H1 (cell line): ENCODE measurements at regions not wholly inside any gene's neighbourhood (a gene's known extent, or its start where the extent isn't known, plus 50 kb on each side); places are given as distances from the start of the nearest gene placed in this dataset.
"Not testable (repeated sequence)": the region's sequence is repeated elsewhere in the genome, so short reads cannot be mapped to it uniquely, and the experiment has no call there.

Experiments used
- CTCF ChIA-PET: fragments of 300-600 bp; sonication (Branson Sonifier 250); formaldehyde crosslinking; loops from one replicate; lab custom pipeline; 2021; ENCODE audit not compliant: partially characterized antibody; lab: Charles Lee
- POLR2A ChIA-PET: fragments of 300-600 bp; sonication (Branson Sonifier 250); formaldehyde crosslinking; loops from one replicate; lab custom pipeline; 2021; ENCODE audit warnings: inconsistent platforms; ENCODE audit not compliant: partially characterized antibody; lab: Charles Lee
- DNase-seq, 2 experiments: peaks; one replicate each; pipeline versions ENCODE4 v3.0.0 to v3.0.0-alpha.2; 2010 to 2022; ENCODE audit warnings: low spot score in 2 of 2, low read depth in 1 of 2, mixed read lengths in 1 of 2
- FAIRE-seq: peaks from 2 replicates; lab custom pipeline; 2011; peaks lifted over from hg19 to GRCh38; lab: Jason Lieb, UNC
- H2AFZ ChIP-seq: 2 replicates; pipeline ENCODE4 v1.8.1; 2012; ENCODE audit warnings: low read length, inconsistent platforms
- H2AK5ac ChIP-seq: 2 replicates; pipeline ENCODE4 v1.6.1; 2013; ENCODE audit warnings: low read depth, low read length
- H2BK120ac ChIP-seq: replicated peaks from 2 replicates; pipeline ENCODE3; 2013; ENCODE audit warnings: low read depth, low read length, inconsistent platforms
- H2BK12ac ChIP-seq: 2 replicates; pipeline ENCODE4 v1.6.1; 2013; ENCODE audit warnings: low read depth, low read length
- H2BK15ac ChIP-seq: 2 replicates; pipeline ENCODE4 v1.6.1; 2013; ENCODE audit warnings: low read length
- H2BK20ac ChIP-seq: 2 replicates; pipeline ENCODE4 v1.6.1; 2013; ENCODE audit warnings: low read length
- H2BK5ac ChIP-seq: 2 replicates; pipeline ENCODE4 v1.6.1; 2013; ENCODE audit warnings: low read depth, low read length
- H3K14ac ChIP-seq: 2 replicates; pipeline ENCODE4 v1.6.1; 2013; ENCODE audit warnings: inconsistent platforms; ENCODE audit not compliant: insufficient read length
- H3K18ac ChIP-seq: 2 replicates; pipeline ENCODE4 v1.6.1; 2013; ENCODE audit warnings: low read length; ENCODE audit errors: extremely low read depth
- H3K23ac ChIP-seq: 2 replicates; pipeline ENCODE4 v1.6.1; 2013; ENCODE audit warnings: inconsistent platforms; ENCODE audit not compliant: insufficient read length
- H3K23me2 ChIP-seq: 2 replicates; pipeline ENCODE4 v1.6.1; 2013; ENCODE audit warnings: low read depth, low read length
- H3K27ac ChIP-seq: 2 replicates; pipeline ENCODE4 v1.6.1; 2011; ENCODE audit warnings: low read depth, low read length, inconsistent platforms
- H3K27me3 ChIP-seq, 4 experiments: replicated peaks in 1 of 4; 1 replicate in 1 of 4; 2 replicates in 3 of 4; pipeline versions ENCODE4 v1.6.1 to v1.8.1; 2011 to 2013; ENCODE audit warnings: low read length in 3 of 4, mild to moderate bottlenecking in 3 of 4, inconsistent platforms in 2 of 4, mixed read lengths in 2 of 4, moderate library complexity in 1 of 4; ENCODE audit not compliant: control insufficient read depth in 3 of 4, insufficient read depth in 3 of 4; ENCODE audit errors: extremely low read depth in 1 of 4
- H3K36me3 ChIP-seq, 4 experiments: 2 replicates each; pipeline versions ENCODE4 v1.6.1 to v1.8.1; 2011 to 2013; ENCODE audit warnings: mild to moderate bottlenecking in 4 of 4, low read length in 3 of 4, moderate library complexity in 2 of 4, control low read depth in 1 of 4, inconsistent platforms in 1 of 4; ENCODE audit not compliant: insufficient read depth in 4 of 4, control insufficient read depth in 2 of 4
- H3K4ac ChIP-seq: replicated peaks from 2 replicates; pipeline ENCODE3; 2013; ENCODE audit warnings: low read length, low read depth, mixed read lengths, inconsistent platforms; ENCODE audit not compliant: insufficient read length
- H3K4me1 ChIP-seq, 4 experiments: replicated peaks in 1 of 4; 1 replicate in 1 of 4; 2 replicates in 3 of 4; pipeline versions ENCODE4 v1.6.1 to v1.8.1; 2011 to 2013; ENCODE audit warnings: low read length in 3 of 4, inconsistent platforms in 2 of 4, mixed read lengths in 1 of 4; ENCODE audit not compliant: insufficient read depth in 4 of 4, control insufficient read depth in 3 of 4
- H3K4me2 ChIP-seq, 2 experiments: 2 replicates each; pipeline versions ENCODE4 v1.6.1 to v1.8.1; 2011 to 2013; ENCODE audit warnings: low read depth in 2 of 2, low read length in 2 of 2, control low read depth in 1 of 2, inconsistent platforms in 1 of 2, mild to moderate bottlenecking in 1 of 2; ENCODE audit not compliant: insufficient read depth in 1 of 2
- H3K4me3 ChIP-seq, 4 experiments: fragments of 200-600, 300-600 bp in 1 of 4; sonication (generic), shearing (Covaris generic), sonication (Bioruptor Twin) in 1 of 4; 2 replicates each; pipeline versions ENCODE4 v1.5.1 to v1.8.1; 2011 to 2016; ENCODE audit warnings: low read length in 4 of 4, low read depth in 3 of 4, control low read depth in 2 of 4, inconsistent platforms in 2 of 4, mild to moderate bottlenecking in 2 of 4, mixed read lengths in 1 of 4, moderate library complexity in 1 of 4; ENCODE audit not compliant: insufficient read depth in 2 of 4; ENCODE audit errors: extremely low read depth in 1 of 4
- H3K56ac ChIP-seq: replicated peaks from 2 replicates; pipeline ENCODE3; 2013; ENCODE audit warnings: low read depth, mild to moderate bottlenecking, mixed read lengths, low read length, inconsistent platforms; ENCODE audit not compliant: insufficient read length
- H3K79me1 ChIP-seq: 2 replicates; pipeline ENCODE4 v1.6.1; 2013; ENCODE audit warnings: low read depth, low read length, control low read depth
- H3K79me2 ChIP-seq, 2 experiments: 2 replicates each; pipeline versions ENCODE4 v1.6.1 to v1.8.1; 2012 to 2013; ENCODE audit warnings: low read length in 2 of 2, mild to moderate bottlenecking in 2 of 2, inconsistent platforms in 1 of 2; ENCODE audit not compliant: insufficient read depth in 2 of 2, control insufficient read depth in 1 of 2
- H3K9ac ChIP-seq, 4 experiments: replicated peaks in 1 of 4; 1 replicate in 1 of 4; 2 replicates in 3 of 4; pipeline versions ENCODE4 v1.6.1 to v1.8.1; 2011 to 2013; ENCODE audit warnings: low read depth in 3 of 4, low read length in 3 of 4, control low read depth in 2 of 4, mild to moderate bottlenecking in 2 of 4, moderate library complexity in 2 of 4, inconsistent platforms in 1 of 4; ENCODE audit errors: extremely low read depth in 1 of 4
- H3K9me3 ChIP-seq, 2 experiments: 2 replicates each; pipeline versions ENCODE4 v1.6.1 to v1.8.1; 2012 to 2013; ENCODE audit warnings: mild to moderate bottlenecking in 2 of 2, moderate library complexity in 2 of 2, control low read depth in 1 of 2, inconsistent platforms in 1 of 2, low read depth in 1 of 2, low read length in 1 of 2, mixed read lengths in 1 of 2; ENCODE audit not compliant: insufficient read depth in 2 of 2
- H4K20me1 ChIP-seq, 2 experiments: replicated peaks in 1 of 2; 2 replicates each; pipeline versions ENCODE3 to v1.8.1; 2011 to 2013; ENCODE audit warnings: inconsistent platforms in 2 of 2, low read length in 2 of 2, mild to moderate bottlenecking in 1 of 2; ENCODE audit not compliant: insufficient read depth in 2 of 2, control insufficient read depth in 1 of 2
- H4K5ac ChIP-seq: 2 replicates; pipeline ENCODE4 v1.6.1; 2013; ENCODE audit warnings: low read length, low read depth, mixed read lengths, inconsistent platforms; ENCODE audit not compliant: insufficient read length
- H4K8ac ChIP-seq: 2 replicates; pipeline ENCODE4 v1.8.0; 2013; ENCODE audit warnings: mild to moderate bottlenecking, moderate library complexity, low read length, inconsistent platforms; ENCODE audit not compliant: insufficient read depth; ENCODE audit errors: extremely low read depth
- H4K91ac ChIP-seq: replicated peaks from 2 replicates; pipeline ENCODE3; 2013; ENCODE audit warnings: low read length, mixed read lengths, inconsistent platforms; ENCODE audit not compliant: insufficient read length
- WGBS, 2 experiments: shearing (Covaris generic) in 1 of 2; methylation state at CpG; one replicate each; pipeline versions ENCODE4 v1.1.6 to v1.1.7; 2013 to 2015; ENCODE audit warnings: low lambda C conversion rate in 2 of 2, mixed read lengths in 2 of 2, inconsistent platforms in 1 of 2, low coverage in 1 of 2, missing lambda C conversion rate in 1 of 2; ENCODE audit not compliant: insufficient replicate concordance in 2 of 2, insufficient coverage in 1 of 2, insufficient read length in 1 of 2; ENCODE audit errors: extremely low coverage in 1 of 2, missing lambda C conversion rate in 1 of 2; 5-methylcytosine and 5-hydroxymethylcytosine counted together

GRCh38 chr1:120977279-120977678 lies 87.7 kb downstream of the PPIAL4A start:
- DNase-seq, H3K23me2 ChIP-seq, H3K23ac ChIP-seq, H2BK5ac ChIP-seq, H2AK5ac ChIP-seq, H3K4me3 ChIP-seq, POLR2A ChIA-PET, H2BK20ac ChIP-seq, H3K4ac ChIP-seq, H3K9ac ChIP-seq, H4K8ac ChIP-seq, H3K9me3 ChIP-seq, H3K14ac ChIP-seq, H4K91ac ChIP-seq, H3K4me1 ChIP-seq, H3K27ac ChIP-seq, H3K36me3 ChIP-seq, FAIRE-seq, H3K79me2 ChIP-seq, H4K5ac ChIP-seq, CTCF ChIA-PET, H3K56ac ChIP-seq, H2BK120ac ChIP-seq, H4K20me1 ChIP-seq, H2BK12ac ChIP-seq, H3K79me1 ChIP-seq, H2BK15ac ChIP-seq, H3K18ac ChIP-seq, H2AFZ ChIP-seq, H3K4me2 ChIP-seq, H3K27me3 ChIP-seq: not testable (repeated sequence)
- 66% methylated on average over 4 of the region's 6 CpGs; no CpG with 5 or more reads in 1 of the 2 experiments for WGBS, 2 experiments

DNA sequence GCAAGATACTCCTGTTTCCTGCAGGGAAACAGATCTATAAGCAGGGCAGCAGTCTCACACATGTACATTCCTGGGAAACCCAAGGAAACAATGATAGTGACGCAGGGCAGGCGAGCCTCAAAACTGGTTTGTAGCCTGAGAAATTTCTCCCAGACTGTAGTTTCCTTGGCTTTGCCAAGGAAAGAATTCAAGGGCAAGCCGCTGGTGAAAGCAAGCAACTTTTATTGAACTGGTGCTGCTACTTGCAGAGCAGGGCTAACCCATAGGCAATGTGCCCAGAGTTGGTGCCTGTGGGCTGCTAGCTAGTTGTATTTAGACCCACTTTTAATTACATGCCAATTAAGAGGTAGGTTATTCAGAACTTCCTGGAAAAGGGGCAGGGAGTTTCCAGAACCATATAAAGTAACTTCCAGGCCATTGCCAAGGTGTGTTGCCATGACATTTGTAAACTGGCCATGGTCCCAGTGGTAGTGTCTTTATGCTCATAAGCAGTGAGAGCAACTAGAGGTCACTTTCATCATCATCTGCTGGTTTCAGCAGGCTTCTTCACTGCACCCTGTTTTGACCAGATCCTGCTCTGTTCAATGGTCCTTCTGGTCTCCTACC lies 92.0 kb downstream of the PPIAL4A start:
- POLR2A ChIA-PET, H4K91ac ChIP-seq, H3K4me2 ChIP-seq, H3K23ac ChIP-seq, H3K79me2 ChIP-seq, H3K9me3 ChIP-seq, H2BK12ac ChIP-seq, H4K5ac ChIP-seq, H3K27ac ChIP-seq, H2AK5ac ChIP-seq, H3K18ac ChIP-seq, H2AFZ ChIP-seq, H3K14ac ChIP-seq, H3K9ac ChIP-seq, H2BK5ac ChIP-seq, H4K8ac ChIP-seq, H2BK120ac ChIP-seq, FAIRE-seq, H3K4me1 ChIP-seq, H3K27me3 ChIP-seq, H3K36me3 ChIP-seq, H3K4ac ChIP-seq, H3K79me1 ChIP-seq, CTCF ChIA-PET, H3K4me3 ChIP-seq, DNase-seq, H4K20me1 ChIP-seq, H2BK15ac ChIP-seq, H2BK20ac ChIP-seq, H3K23me2 ChIP-seq, H3K56ac ChIP-seq: not testable (repeated sequence)
- 90% methylated on average over 3 of the region's 3 CpGs; no CpG with 5 or more reads in 1 of the 2 experiments for WGBS, 2 experiments
